Esophagus muscularis mucosa (tissue), 4 donors: ENCODE measurements at regions not wholly inside any gene's neighbourhood (a gene's known extent, or its start where the extent isn't known, plus 50 kb on each side); places are given as distances from the start of the nearest gene placed in this dataset.

Experiments
- DNase-seq: peaks from one replicate; pipeline ENCODE4 v3.0.0-alpha.2; 2017; ENCODE audit errors: extremely low spot score
- H3K27ac ChIP-seq, 4 donors: fragments of 200-600 bp; sonication (generic); replicated peaks in 1 of 4; 1 replicate in 3 of 4; 2 replicates in 1 of 4; pipeline ENCODE4 v1.5.1; 2016 to 2019; ENCODE audit warnings: mild to moderate bottlenecking in 1 of 4
- H3K27me3 ChIP-seq, 4 donors: fragments of 200-600 bp; sonication (generic); one replicate each; pipeline versions ENCODE4 v1.5.1 to v1.6.0; 2016 to 2019
- H3K36me3 ChIP-seq, 4 donors: fragments of 200-600 bp; sonication (generic); one replicate each; pipeline ENCODE4 v1.5.1; 2016 to 2019
- H3K4me1 ChIP-seq, 4 donors: fragments of 200-600 bp; sonication (generic); one replicate each; pipeline ENCODE4 v1.5.1; 2016 to 2019
- H3K4me3 ChIP-seq, 4 donors: fragments of 200-600 bp; sonication (generic); 1 replicate in 2 of 4; 2 replicates in 2 of 4; pipeline ENCODE4 v1.5.1; 2016 to 2019; ENCODE audit warnings: mild to moderate bottlenecking in 4 of 4, moderate library complexity in 1 of 4
- H3K9me3 ChIP-seq, 4 donors: fragments of 200-600 bp; sonication (generic); 1 replicate in 3 of 4; 2 replicates in 1 of 4; pipeline ENCODE4 v1.5.1; 2016 to 2019
- EP300 ChIP-seq: sonication (generic); formaldehyde crosslinking; IDR thresholded peaks from one replicate; pipeline ENCODE4 v1.6.1; 2017; ENCODE audit warnings: antibody characterized with exemption
- POLR2A ChIP-seq: fragments of 450-650 bp; IDR thresholded peaks from one replicate; pipeline ENCODE4 v1.6.1; 2017; ENCODE audit warnings: antibody characterized with exemption, moderate library complexity, mild to moderate bottlenecking, low read depth
- POLR2AphosphoS5 ChIP-seq, 2 donors: sonication (generic); formaldehyde crosslinking; IDR thresholded peaks; one replicate each; pipeline ENCODE4 v1.6.1; 2017; ENCODE audit warnings: antibody characterized with exemption in 2 of 2
- WGBS: methylation state at CpG from one replicate; pipeline ENCODE4 v1.1.5; 2018; 5-methylcytosine and 5-hydroxymethylcytosine counted together
- intact Hi-C: fragments of 100-400 bp; cut with DNase I; formaldehyde crosslinking; loops from one replicate; pipeline ENCODE4 v1.15.1; 2023
- TF ChIP-seq, protein P1 (sequence below), 3 experiments: fragments of 200-600 bp in 2 of 3; fragments of 450-650 bp in 1 of 3; sonication (generic) in 2 of 3; IDR thresholded peaks; one replicate each; pipeline ENCODE4 v1.5.1; 2017 to 2019; ENCODE audit warnings: antibody characterized with exemption in 3 of 3, mild to moderate bottlenecking in 2 of 3, moderate library complexity in 1 of 3

GRCh38 chr2:74747411-74748080, 86.4 kb upstream of the HK2 start:
- intact Hi-C loops = no loop called here
- WGBS = 64% methylated on average over 7 of the region's 7 CpGs
- no peaks in the 10 kb centered on the region for H3K9me3 ChIP-seq
- no peak overlapping the region for H3K4me3 ChIP-seq
- H3K4me1 ChIP-seq = no peaks in the 10 kb centered on the region
- DNase-seq = peak; percentile 88
- H3K27ac ChIP-seq = no peak overlapping the region
- H3K27me3 ChIP-seq = no peaks in the 10 kb centered on the region
- no peak for TF ChIP-seq EP300
- TF ChIP-seq POLR2A = no peak
- TF ChIP-seq POLR2AphosphoS5 (IDR thresholded peaks at IDR 0.05) = no peak
- TF ChIP-seq, protein P1, sequence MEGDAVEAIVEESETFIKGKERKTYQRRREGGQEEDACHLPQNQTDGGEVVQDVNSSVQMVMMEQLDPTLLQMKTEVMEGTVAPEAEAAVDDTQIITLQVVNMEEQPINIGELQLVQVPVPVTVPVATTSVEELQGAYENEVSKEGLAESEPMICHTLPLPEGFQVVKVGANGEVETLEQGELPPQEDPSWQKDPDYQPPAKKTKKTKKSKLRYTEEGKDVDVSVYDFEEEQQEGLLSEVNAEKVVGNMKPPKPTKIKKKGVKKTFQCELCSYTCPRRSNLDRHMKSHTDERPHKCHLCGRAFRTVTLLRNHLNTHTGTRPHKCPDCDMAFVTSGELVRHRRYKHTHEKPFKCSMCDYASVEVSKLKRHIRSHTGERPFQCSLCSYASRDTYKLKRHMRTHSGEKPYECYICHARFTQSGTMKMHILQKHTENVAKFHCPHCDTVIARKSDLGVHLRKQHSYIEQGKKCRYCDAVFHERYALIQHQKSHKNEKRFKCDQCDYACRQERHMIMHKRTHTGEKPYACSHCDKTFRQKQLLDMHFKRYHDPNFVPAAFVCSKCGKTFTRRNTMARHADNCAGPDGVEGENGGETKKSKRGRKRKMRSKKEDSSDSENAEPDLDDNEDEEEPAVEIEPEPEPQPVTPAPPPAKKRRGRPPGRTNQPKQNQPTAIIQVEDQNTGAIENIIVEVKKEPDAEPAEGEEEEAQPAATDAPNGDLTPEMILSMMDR (IDR thresholded peaks at IDR 0.05) = no peak
- no peaks in the 10 kb centered on the region for H3K36me3 ChIP-seq

GRCh38 chr2:74748665-74749064, 85.3 kb upstream of the HK2 start:
- no peak overlapping the region for H3K4me3 ChIP-seq
- intact Hi-C loops = no loop called here
- WGBS = 87% methylated on average over 3 of the region's 3 CpGs
- H3K9me3 ChIP-seq = no peaks in the 10 kb centered on the region
- no peaks in the 10 kb centered on the region for H3K36me3 ChIP-seq
- H3K27ac ChIP-seq = no peak overlapping the region
- H3K4me1 ChIP-seq = no peaks in the 10 kb centered on the region
- no peaks in the 10 kb centered on the region for H3K27me3 ChIP-seq
- TF ChIP-seq EP300 (no peak), POLR2AphosphoS5 (IDR thresholded peaks at IDR 0.05) (no peak), POLR2A (no peak)
- TF ChIP-seq, protein P1 (IDR thresholded peaks at IDR 0.05) = no peak
- DNase-seq = no peak

DNA sequence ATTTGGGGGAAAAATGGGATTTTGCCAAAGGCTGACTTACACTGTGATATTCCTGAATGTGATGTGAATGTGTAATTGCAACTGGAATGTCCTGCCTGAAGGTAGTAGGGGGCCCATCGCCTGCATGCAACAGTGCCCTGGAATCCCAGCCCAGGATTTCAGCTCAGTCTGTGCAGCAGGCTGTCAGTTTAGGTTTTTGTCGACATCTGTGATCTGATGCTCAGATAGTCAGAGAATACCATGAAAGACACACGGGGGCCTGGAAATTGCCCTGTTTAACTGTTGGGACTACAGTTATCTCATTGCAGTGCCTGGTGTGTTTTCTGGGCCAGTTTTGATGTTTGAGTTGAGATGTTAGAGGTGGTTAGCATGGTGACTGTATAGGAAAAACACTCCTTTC, 84.5 kb upstream of the HK2 start:
- Histone ChIP-seq H3K27me3 (no peaks in the 10 kb centered on the region), H3K9me3 (no peaks in the 10 kb centered on the region), H3K36me3 (no peaks in the 10 kb centered on the region), H3K4me1 (no peaks in the 10 kb centered on the region), H3K27ac (no peak overlapping the region), H3K4me3 (no peak overlapping the region)
- intact Hi-C loops = no loop called here
- TF ChIP-seq, protein P1 (IDR thresholded peaks at IDR 0.05) = no peak
- no peak for TF ChIP-seq POLR2AphosphoS5 (IDR thresholded peaks at IDR 0.05)
- TF ChIP-seq POLR2A = no peak
- TF ChIP-seq EP300 = no peak
- DNase-seq = no peak
- 76% methylated on average over 3 of the region's 3 CpGs for WGBS

DNA sequence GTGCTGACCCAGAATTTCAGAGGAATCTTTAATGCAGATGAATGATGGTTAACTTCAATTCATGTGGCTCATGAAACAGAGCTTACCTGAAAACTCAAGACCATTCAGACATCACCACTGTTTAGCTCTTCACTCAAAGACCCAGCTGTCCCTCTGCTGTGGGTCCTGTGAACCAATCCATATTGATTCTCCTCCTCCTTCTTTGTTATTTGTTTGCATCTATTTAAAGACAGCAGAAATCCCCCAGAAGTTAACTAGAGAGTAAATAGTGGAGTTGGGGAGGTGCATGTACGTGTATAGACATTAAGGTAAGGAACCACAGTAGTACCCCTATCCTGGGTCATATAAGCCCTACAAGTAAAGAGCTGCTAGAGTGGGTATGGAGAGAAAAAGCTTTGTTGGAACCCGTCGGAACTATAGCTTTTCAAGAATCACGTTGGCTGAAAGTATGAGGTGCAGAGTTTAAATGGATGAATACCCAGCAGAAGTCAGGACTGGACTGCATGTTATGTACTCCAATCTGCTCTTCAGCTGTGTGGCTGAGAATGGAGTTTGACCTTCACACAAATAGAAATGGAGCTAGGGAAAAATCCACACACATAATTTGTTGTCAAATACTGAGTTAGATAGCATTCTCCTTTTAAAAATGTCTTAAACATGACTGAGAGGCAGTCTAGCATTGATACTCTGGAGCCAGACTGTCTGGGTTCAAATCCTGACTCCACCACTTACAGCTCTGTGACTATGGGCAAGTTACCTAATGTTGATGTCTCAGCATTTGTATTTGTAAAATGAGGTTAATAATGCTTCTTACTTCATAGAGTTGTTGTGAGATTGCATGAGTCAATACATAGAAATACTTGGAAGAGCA, 81.7 kb upstream of the HK2 start:
- 88% methylated on average over 4 of the region's 4 CpGs for WGBS
- intact Hi-C loops = no loop called here
- H3K36me3 ChIP-seq = no peaks in the 10 kb centered on the region
- no peaks in the 10 kb centered on the region for H3K4me1 ChIP-seq
- no peaks in the 10 kb centered on the region for H3K27me3 ChIP-seq
- TF ChIP-seq, protein P1 (IDR thresholded peaks at IDR 0.05) = no peak
- TF ChIP-seq POLR2A = no peak
- TF ChIP-seq POLR2AphosphoS5 (IDR thresholded peaks at IDR 0.05) = no peak
- no peak for TF ChIP-seq EP300
- H3K27ac ChIP-seq = no peak overlapping the region
- no peak for DNase-seq
- no peak overlapping the region for H3K4me3 ChIP-seq
- peaks cover 0 to 17% (median 14%) of the 10 kb centered on the region in 4 donors for H3K9me3 ChIP-seq
